ENCODE measurements at regions not wholly inside any gene's neighbourhood (a gene's known extent, or its start where the extent isn't known, plus 50 kb on each side); places are given as distances from the start of the nearest gene placed in this dataset.

DNA sequence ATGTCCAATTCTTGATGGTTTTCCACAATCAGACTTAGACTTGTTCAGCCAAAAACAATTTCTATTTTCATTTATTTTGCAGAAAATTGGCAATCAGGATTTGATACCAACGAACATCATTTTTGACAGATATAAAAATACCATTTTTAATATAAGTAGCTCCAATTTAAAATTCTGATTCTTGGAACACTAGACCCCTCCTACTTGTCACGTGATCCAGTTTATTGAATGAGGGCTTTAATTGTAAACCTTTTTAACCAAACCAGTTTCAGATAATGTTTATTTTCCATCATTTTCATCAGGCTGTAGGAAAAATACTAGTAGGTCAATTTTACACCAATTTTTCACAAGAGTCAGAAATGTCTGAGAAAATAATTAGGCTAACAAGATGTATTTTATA, 607.2 kb upstream of the RGS18 start:
- H3K27me3 ChIP-seq (ENCODE audit: control insufficient read depth, insufficient read depth, low read length): no peaks in the 10 kb centered on the region
- H3K4me2 ChIP-seq (ENCODE audit: low read depth, low read length): no peak overlapping the region
- no peak overlapping the region for H3K9ac ChIP-seq (ENCODE audit: low read depth, low read length)
- no peak overlapping the region for H2BK20ac ChIP-seq (ENCODE audit: low read depth, low read length)
- no peak overlapping the region for H3K4me3 ChIP-seq (ENCODE audit: insufficient read depth, low read depth, low read length)
- H2BK5ac ChIP-seq (ENCODE audit: low read depth, low read length, poor library complexity, severe bottlenecking): no peak overlapping the region
- H3K9me3 ChIP-seq (ENCODE audit: control insufficient read depth, insufficient read depth, low read length): no peaks in the 10 kb centered on the region
- H4K8ac ChIP-seq (ENCODE audit: low read depth in 2 of 2, low read length in 2 of 2): no peak overlapping the region
- H4K91ac ChIP-seq (ENCODE audit: insufficient read depth, low read depth, low read length): no peak overlapping the region
- H3K14ac ChIP-seq (replicated peaks; ENCODE audit: low read depth, low read length): no peak overlapping the region
- intact Hi-C loops (cut with micrococcal nuclease): no loop called here
- no peaks in the 10 kb centered on the region for H3K36me3 ChIP-seq (ENCODE audit: control insufficient read depth, insufficient read depth, low read length)
- no peak overlapping the region for H2BK120ac ChIP-seq (ENCODE audit: low read depth, low read length)
- TF ChIP-seq, protein P1, sequence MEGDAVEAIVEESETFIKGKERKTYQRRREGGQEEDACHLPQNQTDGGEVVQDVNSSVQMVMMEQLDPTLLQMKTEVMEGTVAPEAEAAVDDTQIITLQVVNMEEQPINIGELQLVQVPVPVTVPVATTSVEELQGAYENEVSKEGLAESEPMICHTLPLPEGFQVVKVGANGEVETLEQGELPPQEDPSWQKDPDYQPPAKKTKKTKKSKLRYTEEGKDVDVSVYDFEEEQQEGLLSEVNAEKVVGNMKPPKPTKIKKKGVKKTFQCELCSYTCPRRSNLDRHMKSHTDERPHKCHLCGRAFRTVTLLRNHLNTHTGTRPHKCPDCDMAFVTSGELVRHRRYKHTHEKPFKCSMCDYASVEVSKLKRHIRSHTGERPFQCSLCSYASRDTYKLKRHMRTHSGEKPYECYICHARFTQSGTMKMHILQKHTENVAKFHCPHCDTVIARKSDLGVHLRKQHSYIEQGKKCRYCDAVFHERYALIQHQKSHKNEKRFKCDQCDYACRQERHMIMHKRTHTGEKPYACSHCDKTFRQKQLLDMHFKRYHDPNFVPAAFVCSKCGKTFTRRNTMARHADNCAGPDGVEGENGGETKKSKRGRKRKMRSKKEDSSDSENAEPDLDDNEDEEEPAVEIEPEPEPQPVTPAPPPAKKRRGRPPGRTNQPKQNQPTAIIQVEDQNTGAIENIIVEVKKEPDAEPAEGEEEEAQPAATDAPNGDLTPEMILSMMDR (conservative IDR thresholded peaks at IDR 0.05; ENCODE audit: low read depth, low read length): no peak
- TF ChIP-seq MAZ (IDR thresholded peaks at IDR 0.05; ENCODE audit: borderline replicate concordance, low read depth, low read length) (no peak), RFX5 (IDR thresholded peaks at IDR 0.05; ENCODE audit: low read depth, low read length) (no peak), NFE2L2 (IDR thresholded peaks at IDR 0.05; ENCODE audit: low read depth, low read length) (no peak), MAFK (IDR thresholded peaks at IDR 0.05; ENCODE audit: low read depth, low read length) (no peak), FOS (IDR thresholded peaks at IDR 0.05; ENCODE audit: low read depth, low read length) (no peak), CEBPB (IDR thresholded peaks at IDR 0.05; ENCODE audit: low read depth, low read length) (no peak), POLR2A (IDR thresholded peaks at IDR 0.05; ENCODE audit: low read depth, low read length) (no peak)
- H3K56ac ChIP-seq (ENCODE audit: extremely low read depth, insufficient read depth, low read length): no peak overlapping the region
- no peak overlapping the region for H2AFZ ChIP-seq (replicated peaks; ENCODE audit: low read length, poor library complexity)
- H3K27ac ChIP-seq (ENCODE audit: insufficient read depth, low read length): no peak overlapping the region
- H3K9me1 ChIP-seq (ENCODE audit: insufficient read depth, low read length): no peaks in the 10 kb centered on the region
- no peak overlapping the region for H3K18ac ChIP-seq (ENCODE audit: low read depth, low read length)
- WGBS, 2 experiments (ENCODE audit: extremely low coverage in 2 of 2, insufficient read length in 1 of 2): no CpG with 5 or more reads among the region's 2 CpGs
- BruUV-seq (replicated peaks): no TSS peak
- no peaks in the 10 kb centered on the region for H3K79me1 ChIP-seq (ENCODE audit: low read depth in 1 of 2, low read length in 2 of 2)
- no peak overlapping the region for H4K5ac ChIP-seq (ENCODE audit: low read depth, low read length)
- in situ Hi-C loops (cut with MboI; ENCODE audit: low sequenced_read_pairs): no loop called here
- H2AK5ac ChIP-seq (ENCODE audit: low read depth, low read length): no peak overlapping the region
- ChIA-PET POLR2A (ENCODE audit: unreplicated experiment) (no interaction called here), CTCF (no interaction called here)
- H3K23ac ChIP-seq (ENCODE audit: low read depth, low read length): no peak overlapping the region
- no peaks in the 10 kb centered on the region for H3K4me1 ChIP-seq (ENCODE audit: control insufficient read depth, insufficient read depth, low read length)
- no peaks in the 10 kb centered on the region for H4K20me1 ChIP-seq (ENCODE audit: insufficient read depth, low read length)
- dilution Hi-C loops (cut with HindIII; ENCODE audit: low sequenced_read_pairs, unreplicated experiment): no loop called here
- DNase-seq: no peak
- H2BK15ac ChIP-seq (ENCODE audit: low read depth, low read length): no peak overlapping the region
- no peak for ATAC-seq (ENCODE audit: low read depth)
- H2AK9ac ChIP-seq (replicated peaks; ENCODE audit: low read depth, low read length, poor library complexity): no peak overlapping the region
- H3K4ac ChIP-seq (ENCODE audit: low read depth, low read length): no peak overlapping the region

Data from IMR-90 (cell line).